Body of pancreas (tissue), 4 donors: ENCODE measurements at regions not wholly inside any gene's neighbourhood (a gene's known extent, or its start where the extent isn't known, plus 50 kb on each side); places are given as distances from the start of the nearest gene placed in this dataset.

Experiments used
- POLR2A ChIP-seq, 3 donors: fragments of 450-650 bp; IDR thresholded peaks; one replicate each; pipeline ENCODE4 v1.6.1; 2016; ENCODE audit warnings: antibody characterized with exemption in 3 of 3, mild to moderate bottlenecking in 2 of 3
- TF ChIP-seq, protein P1 (sequence below), 7 experiments: fragments of 450-650 bp in 4 of 7; fragments of 200-600 bp in 3 of 7; sonication (generic) in 3 of 7; IDR thresholded peaks; one replicate each; pipeline ENCODE4 v1.5.1; 2016 to 2019; ENCODE audit warnings: antibody characterized with exemption in 7 of 7

DNA sequence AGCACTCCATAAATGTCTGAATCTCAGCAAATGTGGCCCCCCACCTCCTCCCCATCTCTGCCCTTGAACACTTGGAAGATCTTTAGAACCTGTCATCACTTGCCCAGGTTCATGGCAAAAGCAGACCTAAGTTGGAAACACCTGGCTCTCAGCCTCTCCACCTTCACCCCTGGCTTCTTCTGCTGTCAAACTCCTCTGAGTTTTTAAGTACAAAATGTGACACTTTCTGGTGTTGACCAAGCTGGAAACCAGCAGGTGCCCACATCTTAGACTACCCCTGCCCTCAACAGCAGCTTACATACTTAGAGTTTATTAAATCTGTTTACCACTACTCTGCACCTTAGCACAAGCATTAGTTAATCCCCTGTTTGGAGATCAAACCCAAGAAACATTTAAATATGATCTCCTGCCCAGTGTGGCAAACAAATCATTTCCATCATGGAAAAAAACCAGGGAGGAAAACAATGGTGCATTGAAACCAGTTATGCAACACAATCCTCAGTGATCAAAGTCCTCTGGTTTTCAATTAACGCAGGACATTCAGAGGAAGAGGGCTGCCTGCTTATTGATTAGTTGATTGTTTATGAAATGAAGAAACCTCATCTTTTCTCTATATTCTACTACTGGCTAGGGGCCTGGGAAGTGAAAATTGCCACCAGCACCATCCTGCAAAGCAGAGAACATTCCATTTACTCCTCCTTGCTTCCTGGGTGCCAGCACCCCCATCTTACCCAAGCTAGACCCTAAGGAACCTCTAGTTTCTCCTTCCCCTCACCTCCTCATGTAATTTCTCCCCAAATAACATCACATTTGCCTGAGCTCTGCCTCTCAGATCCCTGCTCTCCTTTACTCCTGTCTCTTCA, 139.4 kb upstream of the RAB4A start:
- no peak for TF ChIP-seq POLR2A (IDR thresholded peaks at IDR 0.05)
- TF ChIP-seq, protein P1, sequence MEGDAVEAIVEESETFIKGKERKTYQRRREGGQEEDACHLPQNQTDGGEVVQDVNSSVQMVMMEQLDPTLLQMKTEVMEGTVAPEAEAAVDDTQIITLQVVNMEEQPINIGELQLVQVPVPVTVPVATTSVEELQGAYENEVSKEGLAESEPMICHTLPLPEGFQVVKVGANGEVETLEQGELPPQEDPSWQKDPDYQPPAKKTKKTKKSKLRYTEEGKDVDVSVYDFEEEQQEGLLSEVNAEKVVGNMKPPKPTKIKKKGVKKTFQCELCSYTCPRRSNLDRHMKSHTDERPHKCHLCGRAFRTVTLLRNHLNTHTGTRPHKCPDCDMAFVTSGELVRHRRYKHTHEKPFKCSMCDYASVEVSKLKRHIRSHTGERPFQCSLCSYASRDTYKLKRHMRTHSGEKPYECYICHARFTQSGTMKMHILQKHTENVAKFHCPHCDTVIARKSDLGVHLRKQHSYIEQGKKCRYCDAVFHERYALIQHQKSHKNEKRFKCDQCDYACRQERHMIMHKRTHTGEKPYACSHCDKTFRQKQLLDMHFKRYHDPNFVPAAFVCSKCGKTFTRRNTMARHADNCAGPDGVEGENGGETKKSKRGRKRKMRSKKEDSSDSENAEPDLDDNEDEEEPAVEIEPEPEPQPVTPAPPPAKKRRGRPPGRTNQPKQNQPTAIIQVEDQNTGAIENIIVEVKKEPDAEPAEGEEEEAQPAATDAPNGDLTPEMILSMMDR (IDR thresholded peaks at IDR 0.05): no peak
